ENCODE measurements at regions not wholly inside any gene's neighbourhood (a gene's known extent, or its start where the extent isn't known, plus 50 kb on each side); places are given as distances from the start of the nearest gene placed in this dataset.
A peak's percentile ranks its signal among the peaks of the same experiment; 100 is the strongest.
"Not testable (repeated sequence)": the region's sequence is repeated elsewhere in the genome, so short reads cannot be mapped to it uniquely, and the experiment has no call there.

DNA sequence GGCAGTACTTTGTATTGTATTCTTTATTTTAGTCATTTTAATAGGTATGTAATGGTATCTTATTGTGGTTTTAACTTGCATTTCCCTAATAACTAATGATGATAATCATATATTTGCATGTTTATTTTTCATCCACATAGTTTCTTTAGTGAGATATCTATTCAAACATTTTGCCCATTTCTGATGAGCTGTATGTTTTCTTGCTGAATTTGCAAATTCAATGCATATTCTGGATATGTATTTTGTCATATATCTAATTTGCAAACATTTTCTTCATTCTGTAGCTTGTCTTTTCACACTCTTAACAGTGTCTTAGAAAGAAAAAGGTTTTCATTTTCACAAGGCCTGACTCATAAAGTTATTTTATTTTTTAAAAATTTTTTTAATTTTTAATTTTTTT is 372.1 kb downstream of the ZNF674 start:
- DNase-seq (ENCODE audit: low spot score) (no peak), FAIRE-seq (no peak)

- not testable (repeated sequence) for FAIRE-seq; DNase-seq (ENCODE audit: low spot score)
These were observed 373.8 kb downstream of the ZNF674 start for GRCh38 chrX:46171457-46171856.

DNA sequence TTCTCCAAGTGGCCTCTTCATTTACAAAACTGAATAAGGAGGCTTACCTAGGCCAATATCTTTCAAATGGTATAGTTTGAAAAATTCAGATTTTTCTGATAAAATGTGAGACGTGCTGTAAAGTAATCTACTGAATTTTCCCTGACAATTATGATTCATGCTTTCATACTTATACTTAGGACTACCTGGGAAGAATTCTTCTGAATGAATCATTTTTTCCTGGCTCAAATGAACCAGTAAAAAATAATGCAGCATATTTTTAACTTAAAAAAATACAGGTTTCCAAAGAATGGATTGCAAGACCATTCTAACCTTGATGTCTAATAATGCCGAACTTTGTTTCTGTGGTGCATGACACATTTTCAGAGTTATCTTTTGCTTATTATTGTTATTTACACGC is 375.4 kb downstream of the ZNF674 start:
- FAIRE-seq (peak; percentile 68), DNase-seq (ENCODE audit: low spot score) (no peak)

DNA sequence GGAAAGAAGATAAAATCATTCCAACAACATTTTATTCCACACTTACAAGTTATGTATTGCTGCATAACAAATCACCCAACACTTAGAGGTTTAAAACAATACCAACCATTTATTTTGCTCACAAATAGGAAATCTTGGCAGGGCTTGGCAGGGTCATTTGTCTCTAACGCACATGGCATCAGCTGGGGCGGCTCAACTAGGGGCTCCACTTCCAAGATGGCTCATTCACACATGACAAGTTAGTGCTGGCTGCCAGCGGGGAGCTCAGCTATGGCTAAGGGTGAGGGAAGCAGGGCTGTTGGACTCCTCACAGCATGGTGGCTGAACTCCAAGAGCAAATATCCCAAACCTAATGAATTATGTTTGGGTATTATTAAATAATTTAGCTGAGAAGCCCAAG is 377.0 kb downstream of the ZNF674 start:
- DNase-seq (ENCODE audit: low spot score) (no peak), FAIRE-seq (no peak)

DNA sequence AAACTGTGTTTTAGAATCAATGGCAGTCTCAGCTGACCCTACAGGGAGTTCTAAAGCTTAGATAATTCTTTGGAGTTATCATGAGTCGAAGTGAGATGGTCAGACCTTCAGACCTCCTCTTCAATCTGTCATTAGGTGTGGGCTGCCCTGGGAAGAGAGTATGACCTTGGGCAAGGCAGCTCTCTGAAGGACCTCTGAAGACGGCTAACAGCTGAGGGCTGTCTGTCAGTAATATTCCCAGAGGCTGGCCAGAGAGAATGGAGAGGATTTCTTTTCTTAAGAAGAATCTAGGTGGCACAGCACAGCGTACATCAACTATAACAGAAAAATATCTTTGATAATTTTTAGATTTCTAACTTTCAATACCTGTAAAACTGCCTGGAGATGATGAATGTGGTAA is 379.4 kb downstream of the ZNF674 start:
- no peak for FAIRE-seq
- DNase-seq (ENCODE audit: low spot score): peak; percentile 11

DNA sequence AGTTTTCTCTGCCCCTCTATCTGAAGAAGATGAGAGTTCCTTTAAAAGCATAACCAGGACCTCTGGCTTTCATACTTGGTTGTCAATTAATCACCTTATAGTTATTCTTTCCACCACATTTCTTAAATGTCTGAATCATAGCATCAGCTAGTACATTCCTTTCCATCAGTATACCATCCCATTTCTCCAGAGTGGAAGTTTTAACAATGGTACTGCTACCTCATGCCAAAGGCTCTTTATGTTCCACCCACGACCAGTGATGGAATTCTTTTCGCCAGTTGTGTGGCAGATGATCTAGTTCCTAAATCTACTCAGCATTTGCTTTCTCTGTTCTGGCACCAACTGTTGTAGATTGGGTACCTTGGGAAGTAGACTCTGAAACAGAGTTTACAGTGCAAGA is 379.8 kb downstream of the ZNF674 start:
- DNase-seq (ENCODE audit: low spot score): peak; percentile 77
- peak; percentile 93 for FAIRE-seq

GRCh38 chrX:46152756-46153155 is 392.5 kb downstream of the ZNF674 start:
- FAIRE-seq: no peak
- DNase-seq (ENCODE audit: low spot score): no peak

GRCh38 chrX:46151332-46151731 is 393.9 kb downstream of the ZNF674 start:
- FAIRE-seq; DNase-seq (ENCODE audit: low spot score): not testable (repeated sequence)

DNA sequence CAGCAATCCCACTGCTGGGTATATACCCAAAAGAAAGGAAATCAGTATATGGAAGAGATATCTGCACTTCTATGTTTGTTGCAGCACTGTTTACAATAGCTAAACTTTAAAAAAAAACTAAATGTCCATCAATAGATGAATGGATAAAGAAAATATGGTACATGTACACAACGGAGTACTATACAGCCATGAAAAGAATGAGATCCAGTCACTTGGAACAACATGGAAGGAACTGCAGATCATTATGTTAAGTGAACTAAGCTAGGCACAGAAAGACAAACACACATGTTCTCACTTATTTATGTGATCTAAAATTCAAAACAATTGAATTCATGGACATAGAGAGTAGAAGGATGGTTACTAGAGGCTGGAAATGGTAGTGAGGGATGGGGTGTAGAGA is 400.7 kb downstream of the ZNF674 start:
- FAIRE-seq: no peak

DNA sequence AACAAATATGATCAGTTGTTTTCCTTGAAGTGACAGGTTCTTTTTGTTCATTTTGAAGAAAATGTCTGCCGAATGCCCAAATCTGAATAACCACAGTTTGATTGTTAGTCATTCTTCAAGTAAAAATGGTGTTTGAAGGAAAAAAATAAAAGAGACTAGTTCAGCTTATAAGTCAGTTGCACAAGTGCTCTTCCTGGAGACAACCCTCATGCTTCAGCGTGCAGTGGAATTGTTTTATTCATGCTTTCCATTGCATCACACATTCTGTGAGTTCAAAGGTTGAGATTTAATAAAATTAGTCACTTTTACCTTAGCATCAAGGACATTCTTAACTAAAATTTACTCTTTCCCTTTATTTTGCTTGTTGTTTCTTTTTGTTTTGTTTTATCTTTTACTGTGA is 404.9 kb downstream of the ZNF674 start:
- FAIRE-seq (no peak), DNase-seq (ENCODE audit: low spot score) (no peak)

More for the DNA sequence above, 400.7 kb downstream of the ZNF674 start:
- DNase-seq (ENCODE audit: low spot score): no peak

DNA sequence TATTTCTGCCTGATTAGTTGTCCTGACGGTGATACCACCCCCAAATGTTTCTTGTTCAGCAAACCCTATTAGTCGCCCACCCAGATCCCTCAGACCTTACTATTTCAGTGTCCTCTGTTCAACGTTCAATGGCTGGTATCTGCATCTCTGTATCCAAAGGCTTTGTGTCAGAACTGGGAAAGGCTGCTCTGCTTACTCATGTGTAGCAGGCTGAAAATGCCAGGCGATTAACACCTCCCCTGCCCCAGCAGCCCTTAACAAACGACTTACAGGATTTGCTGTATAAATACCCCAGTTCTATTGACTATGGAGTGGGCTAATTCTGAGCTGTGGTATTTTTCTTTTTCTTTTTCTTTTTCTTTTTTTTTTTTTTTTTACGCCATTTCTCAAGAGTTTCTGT is 415.0 kb downstream of the ZNF674 start:
- FAIRE-seq: no peak

GRCh38 chrX:46125111-46125510 is 420.1 kb downstream of the ZNF674 start:
- FAIRE-seq: peak; percentile 58
- no peak for DNase-seq (ENCODE audit: low spot score)

More for the DNA sequence above, 415.0 kb downstream of the ZNF674 start:
- no peak for DNase-seq (ENCODE audit: low spot score)

DNA sequence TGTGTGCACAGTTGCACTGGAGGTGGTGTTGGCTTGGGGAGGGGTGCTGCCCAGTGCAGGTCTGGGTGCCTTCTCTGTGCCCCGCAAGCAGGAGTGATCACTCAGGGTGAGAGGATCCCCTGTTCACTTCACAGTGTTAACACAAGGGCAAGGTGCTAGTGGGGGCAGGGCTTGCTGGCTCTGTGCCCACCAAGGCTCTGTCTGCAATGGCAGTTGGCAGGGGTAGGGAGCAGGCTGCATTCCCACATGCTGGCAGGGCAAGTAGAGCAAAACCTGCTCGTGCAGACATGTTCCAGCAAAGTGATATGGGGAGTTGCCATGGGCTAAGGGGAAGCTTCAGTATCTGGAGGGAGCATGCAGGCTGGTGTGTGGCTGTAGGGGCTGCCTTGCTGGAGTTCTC is 428.0 kb downstream of the ZNF674 start:
- no peak for FAIRE-seq
- DNase-seq (ENCODE audit: low spot score): no peak

DNA sequence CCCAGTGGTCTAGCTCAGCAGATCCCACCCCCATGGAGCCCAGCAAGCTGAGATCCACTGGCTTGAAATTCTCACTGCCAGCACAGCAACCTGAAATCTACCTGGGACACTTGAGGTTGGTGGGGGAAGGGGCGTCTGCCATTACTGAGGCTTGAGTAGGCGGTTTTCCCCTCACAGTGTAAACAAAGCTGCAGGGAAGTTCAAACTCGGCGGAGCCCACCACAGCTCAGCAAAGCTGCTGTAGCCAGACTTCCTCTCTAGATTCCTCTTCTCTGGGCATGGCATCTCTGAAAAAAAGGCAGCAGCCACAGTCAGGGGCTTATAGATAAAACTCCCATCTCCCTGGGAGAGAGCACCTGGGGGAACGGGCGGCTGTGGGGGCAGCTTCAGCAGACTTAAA is 457.9 kb downstream of the ZNF674 start:
- not testable (repeated sequence) for DNase-seq (ENCODE audit: low spot score); FAIRE-seq

- DNase-seq (ENCODE audit: low spot score); FAIRE-seq: not testable (repeated sequence)
These were observed 465.1 kb downstream of the ZNF674 start for GRCh38 chrX:46080121-46080520.

GRCh38 chrX:46072791-46073190 is 472.4 kb downstream of the ZNF674 start:
- FAIRE-seq (no peak), DNase-seq (ENCODE audit: low spot score) (no peak)

GRCh38 chrX:46072372-46072771 is 472.8 kb downstream of the ZNF674 start:
- DNase-seq (ENCODE audit: low spot score) (no peak), FAIRE-seq (no peak)

DNA sequence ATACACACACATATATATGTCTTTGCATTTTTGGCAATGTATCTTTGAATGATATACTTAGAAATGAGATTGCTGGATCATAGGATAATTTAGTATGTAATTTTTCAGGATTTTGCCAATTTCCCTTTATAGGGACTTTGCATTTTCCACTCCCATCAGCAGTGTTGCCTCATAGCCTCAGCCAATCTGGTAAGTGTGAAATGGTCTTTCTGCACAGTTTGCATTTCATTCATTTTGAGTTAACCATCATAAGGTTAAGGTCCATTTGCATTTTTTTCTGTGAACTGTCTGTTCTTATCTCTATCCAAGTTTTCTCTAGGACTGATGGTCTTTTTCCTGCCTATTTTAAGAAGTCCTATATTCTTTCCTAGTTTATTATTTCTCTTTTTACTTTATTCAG is 474.8 kb downstream of the ZNF674 start:
- no peak for FAIRE-seq

DNA sequence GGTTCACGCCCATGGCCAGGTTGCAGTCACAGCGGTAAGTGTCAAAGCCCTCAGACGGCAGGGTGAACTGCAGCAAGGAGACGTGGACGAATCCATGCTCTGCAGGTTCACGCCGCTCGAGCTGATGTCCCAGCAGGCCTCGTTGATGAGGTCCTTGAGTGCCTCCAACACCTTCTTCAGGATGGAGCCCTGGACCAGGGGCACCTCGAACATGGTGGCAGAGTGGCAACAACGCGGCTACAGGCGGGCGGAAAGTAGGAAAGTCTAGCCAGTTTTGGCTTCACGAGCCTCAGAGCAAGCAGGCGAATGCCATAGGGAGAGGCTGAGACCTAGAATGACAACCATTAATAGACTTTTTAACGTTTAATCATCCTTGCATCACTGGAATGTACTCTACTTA is 485.9 kb downstream of the ZNF674 start:
- no peak for DNase-seq (ENCODE audit: low spot score)

More for the DNA sequence above, 474.8 kb downstream of the ZNF674 start:
- no peak for DNase-seq (ENCODE audit: low spot score)

GRCh38 chrX:46044486-46044885 is 500.7 kb downstream of the ZNF674 start:
- FAIRE-seq (no peak), DNase-seq (ENCODE audit: low spot score) (no peak)

More for the DNA sequence above, 485.9 kb downstream of the ZNF674 start:
- FAIRE-seq: no peak

- DNase-seq (ENCODE audit: low spot score) (no peak), FAIRE-seq (no peak)
These were observed 505.2 kb downstream of the ZNF674 start for GRCh38 chrX:46040001-46040400.

GRCh38 chrX:46039526-46039925 is 505.7 kb downstream of the ZNF674 start:
- FAIRE-seq (no peak), DNase-seq (ENCODE audit: low spot score) (no peak)

DNA sequence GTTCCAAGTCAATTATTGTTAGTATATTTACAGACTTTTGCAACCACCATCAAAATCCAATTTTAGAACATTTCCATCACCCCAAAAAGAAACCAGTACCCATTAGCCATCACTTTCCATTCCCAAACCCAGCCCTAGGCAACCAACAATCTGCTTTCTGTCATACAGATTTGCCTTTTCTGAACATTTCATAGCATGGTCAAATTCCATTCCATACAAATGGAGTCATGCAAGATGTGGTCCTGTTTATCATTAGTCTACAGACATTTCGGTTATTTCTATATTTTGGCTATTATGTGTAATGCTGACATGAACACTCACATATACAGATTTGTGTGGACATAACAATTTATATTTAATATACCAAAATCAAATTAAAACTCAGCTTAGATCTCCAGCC is 508.7 kb downstream of the ZNF674 start:
- no peak for FAIRE-seq
- DNase-seq (ENCODE audit: low spot score): no peak

DNA sequence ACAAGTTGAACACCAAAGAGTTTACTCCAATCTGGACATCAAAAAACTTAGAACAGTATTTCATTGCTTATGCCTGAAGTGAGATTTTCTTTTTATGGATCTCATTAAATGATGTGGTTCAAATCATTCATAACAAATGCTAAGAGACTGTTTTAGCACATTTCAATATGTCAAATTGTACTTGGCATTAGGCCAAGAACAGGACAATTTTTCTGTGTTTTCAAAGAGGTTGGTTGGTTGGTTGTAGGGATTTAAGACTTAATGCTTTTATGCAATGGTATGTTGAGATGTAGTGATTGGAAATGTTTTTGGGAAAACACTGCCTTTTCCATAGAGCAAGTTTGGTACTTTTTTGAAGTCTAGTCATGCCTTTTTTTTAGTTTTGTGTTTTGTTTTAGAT is 510.4 kb downstream of the ZNF674 start:
- FAIRE-seq (no peak), DNase-seq (ENCODE audit: low spot score) (no peak)

Data from RCC 7860 (cell line).